Panc1 (cell line): ENCODE measurements at regions not wholly inside any gene's neighbourhood (a gene's known extent, or its start where the extent isn't known, plus 50 kb on each side); places are given as distances from the start of the nearest gene placed in this dataset.

Experiments used
- POLR2AphosphoS5 ChIP-seq: IDR thresholded peaks from 2 replicates; pipeline ENCODE4 v1.6.1; 2012; ENCODE audit warnings: mild to moderate bottlenecking, low read depth, low read length, moderate library complexity
- REST ChIP-seq, 2 experiments: IDR thresholded peaks; 2 replicates each; pipeline ENCODE4 v1.6.1; 2011 to 2012; ENCODE audit warnings: low read depth in 2 of 2, control low read depth in 1 of 2, low read length in 1 of 2, mild to moderate bottlenecking in 1 of 2, moderate library complexity in 1 of 2; ENCODE audit not compliant: insufficient read depth in 1 of 2
- SIN3A ChIP-seq: IDR thresholded peaks from 2 replicates; pipeline ENCODE4 v1.6.1; 2012; ENCODE audit warnings: low read depth, mild to moderate bottlenecking, low read length, moderate library complexity, borderline replicate concordance; ENCODE audit not compliant: insufficient read depth
- TF ChIP-seq, protein P1 (sequence below): fragments of 450-650 bp; IDR thresholded peaks from 2 replicates; pipeline ENCODE4 v1.5.1; 2017; ENCODE audit warnings: mild to moderate bottlenecking

GRCh38 chr3:64392001-64392400, 166.7 kb upstream of the PRICKLE2 start:
- TF ChIP-seq, protein P1, sequence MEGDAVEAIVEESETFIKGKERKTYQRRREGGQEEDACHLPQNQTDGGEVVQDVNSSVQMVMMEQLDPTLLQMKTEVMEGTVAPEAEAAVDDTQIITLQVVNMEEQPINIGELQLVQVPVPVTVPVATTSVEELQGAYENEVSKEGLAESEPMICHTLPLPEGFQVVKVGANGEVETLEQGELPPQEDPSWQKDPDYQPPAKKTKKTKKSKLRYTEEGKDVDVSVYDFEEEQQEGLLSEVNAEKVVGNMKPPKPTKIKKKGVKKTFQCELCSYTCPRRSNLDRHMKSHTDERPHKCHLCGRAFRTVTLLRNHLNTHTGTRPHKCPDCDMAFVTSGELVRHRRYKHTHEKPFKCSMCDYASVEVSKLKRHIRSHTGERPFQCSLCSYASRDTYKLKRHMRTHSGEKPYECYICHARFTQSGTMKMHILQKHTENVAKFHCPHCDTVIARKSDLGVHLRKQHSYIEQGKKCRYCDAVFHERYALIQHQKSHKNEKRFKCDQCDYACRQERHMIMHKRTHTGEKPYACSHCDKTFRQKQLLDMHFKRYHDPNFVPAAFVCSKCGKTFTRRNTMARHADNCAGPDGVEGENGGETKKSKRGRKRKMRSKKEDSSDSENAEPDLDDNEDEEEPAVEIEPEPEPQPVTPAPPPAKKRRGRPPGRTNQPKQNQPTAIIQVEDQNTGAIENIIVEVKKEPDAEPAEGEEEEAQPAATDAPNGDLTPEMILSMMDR, result no peak
- TF ChIP-seq POLR2AphosphoS5, result no peak
- TF ChIP-seq REST (IDR thresholded peaks at IDR 0.05; ENCODE audit: insufficient read depth in 1 of 2, low read depth in 2 of 2, low read length in 1 of 2), result no peak
- no peak for TF ChIP-seq SIN3A
